ENCODE measurements at regions not wholly inside any gene's neighbourhood (a gene's known extent, or its start where the extent isn't known, plus 50 kb on each side); places are given as distances from the start of the nearest gene placed in this dataset.

- no peak overlapping the region for H3K9ac ChIP-seq (ENCODE audit: low read length)
- no peaks in the 10 kb centered on the region for H3K9me3 Mint-ChIP-seq (ENCODE audit: unreplicated experiment)
- H3K4me2 ChIP-seq (ENCODE audit: low read length): no peak overlapping the region
- H3K36me3 ChIP-seq (ENCODE audit: insufficient read depth, low read length): no peaks in the 10 kb centered on the region
- H3K27me3 Mint-ChIP-seq (ENCODE audit: low read depth, unreplicated experiment): no peaks in the 10 kb centered on the region
- H3K27ac Mint-ChIP-seq (ENCODE audit: unreplicated experiment): no peak overlapping the region
- H3K9me3 ChIP-seq (ENCODE audit: insufficient read depth, low read depth, low read length): no peaks in the 10 kb centered on the region
- no peaks in the 10 kb centered on the region for H3K4me1 Mint-ChIP-seq (ENCODE audit: low read depth, unreplicated experiment)
- H3K4me3 Mint-ChIP-seq (ENCODE audit: unreplicated experiment): no peak overlapping the region
- no peak overlapping the region for H3K4me3 ChIP-seq (ENCODE audit: insufficient read depth, low read depth, low read length)
- FAIRE-seq (no peak), DNase-seq (ENCODE audit: low read depth) (no peak)
- no peak for TF ChIP-seq CTCF (IDR thresholded peaks at IDR 0.05; ENCODE audit: insufficient read depth, low read depth, low read length)
- TF ChIP-seq EZH2 (IDR thresholded peaks at IDR 0.05; ENCODE audit: insufficient read depth, low read length): no peak
- H3K36me3 Mint-ChIP-seq (ENCODE audit: low read depth, unreplicated experiment): no peaks in the 10 kb centered on the region
- no peaks in the 10 kb centered on the region for H3K79me2 ChIP-seq (ENCODE audit: insufficient read depth, low read length)
- no peak overlapping the region for H3K27ac ChIP-seq (ENCODE audit: low read depth, low read length)
- H3K4me1 ChIP-seq (ENCODE audit: insufficient read depth, low read length): no peaks in the 10 kb centered on the region
- no peaks in the 10 kb centered on the region for H3K27me3 ChIP-seq (ENCODE audit: insufficient read depth, low read length)
- no peak overlapping the region for H2AFZ ChIP-seq (ENCODE audit: low read depth, low read length)
- H4K20me1 ChIP-seq (ENCODE audit: insufficient read depth, low read length): no peaks in the 10 kb centered on the region
Measured at GRCh38 chr6:126127659-126128058, 141.3 kb downstream of the TRMT11 start.

GRCh38 chr6:126131246-126131645 is 144.9 kb downstream of the TRMT11 start:
- Histone ChIP-seq H3K4me3 (ENCODE audit: insufficient read depth, low read depth, low read length) (no peak overlapping the region), H2AFZ (ENCODE audit: low read depth, low read length) (no peak overlapping the region), H3K4me2 (ENCODE audit: low read length) (no peak overlapping the region), H3K9ac (ENCODE audit: low read length) (no peak overlapping the region), H3K4me1 (ENCODE audit: insufficient read depth, low read length) (no peaks in the 10 kb centered on the region), H3K79me2 (ENCODE audit: insufficient read depth, low read length) (no peaks in the 10 kb centered on the region), H3K27me3 (ENCODE audit: insufficient read depth, low read length) (no peaks in the 10 kb centered on the region), H3K9me3 (ENCODE audit: insufficient read depth, low read depth, low read length) (no peaks in the 10 kb centered on the region), H3K36me3 (ENCODE audit: insufficient read depth, low read length) (no peaks in the 10 kb centered on the region), H3K27ac (ENCODE audit: low read depth, low read length) (no peak overlapping the region), H4K20me1 (ENCODE audit: insufficient read depth, low read length) (no peaks in the 10 kb centered on the region)
- Mint-ChIP-seq H3K4me1 (ENCODE audit: low read depth, unreplicated experiment) (no peaks in the 10 kb centered on the region), H3K27me3 (ENCODE audit: low read depth, unreplicated experiment) (no peaks in the 10 kb centered on the region), H3K4me3 (ENCODE audit: unreplicated experiment) (no peak overlapping the region), H3K9me3 (ENCODE audit: unreplicated experiment) (no peaks in the 10 kb centered on the region), H3K36me3 (ENCODE audit: low read depth, unreplicated experiment) (no peaks in the 10 kb centered on the region), H3K27ac (ENCODE audit: unreplicated experiment) (no peak overlapping the region)
- DNase-seq (ENCODE audit: low read depth) (no peak), FAIRE-seq (no peak)
- no peak for TF ChIP-seq EZH2 (IDR thresholded peaks at IDR 0.05; ENCODE audit: insufficient read depth, low read length)
- no peak for TF ChIP-seq CTCF (IDR thresholded peaks at IDR 0.05; ENCODE audit: insufficient read depth, low read depth, low read length)

GRCh38 chr6:126133984-126134383 is 147.6 kb downstream of the TRMT11 start:
- H3K27ac Mint-ChIP-seq (ENCODE audit: unreplicated experiment): no peak overlapping the region
- no peak overlapping the region for H3K9ac ChIP-seq (ENCODE audit: low read length)
- no peak for DNase-seq (ENCODE audit: low read depth)
- no peaks in the 10 kb centered on the region for H3K36me3 Mint-ChIP-seq (ENCODE audit: low read depth, unreplicated experiment)
- no peak overlapping the region for H2AFZ ChIP-seq (ENCODE audit: low read depth, low read length)
- H3K9me3 ChIP-seq (ENCODE audit: insufficient read depth, low read depth, low read length): no peaks in the 10 kb centered on the region
- peaks cover 2% of the 10 kb centered on the region for H3K9me3 Mint-ChIP-seq (ENCODE audit: unreplicated experiment)
- no peaks in the 10 kb centered on the region for H3K79me2 ChIP-seq (ENCODE audit: insufficient read depth, low read length)
- no peak overlapping the region for H3K4me3 Mint-ChIP-seq (ENCODE audit: unreplicated experiment)
- no peaks in the 10 kb centered on the region for H4K20me1 ChIP-seq (ENCODE audit: insufficient read depth, low read length)
- no peaks in the 10 kb centered on the region for H3K4me1 Mint-ChIP-seq (ENCODE audit: low read depth, unreplicated experiment)
- no peak for FAIRE-seq
- H3K4me1 ChIP-seq (ENCODE audit: insufficient read depth, low read length): no peaks in the 10 kb centered on the region
- H3K27me3 Mint-ChIP-seq (ENCODE audit: low read depth, unreplicated experiment): no peaks in the 10 kb centered on the region
- H3K36me3 ChIP-seq (ENCODE audit: insufficient read depth, low read length): no peaks in the 10 kb centered on the region
- TF ChIP-seq EZH2 (IDR thresholded peaks at IDR 0.05; ENCODE audit: insufficient read depth, low read length): no peak
- no peak for TF ChIP-seq CTCF (IDR thresholded peaks at IDR 0.05; ENCODE audit: insufficient read depth, low read depth, low read length)
- no peak overlapping the region for H3K4me2 ChIP-seq (ENCODE audit: low read length)
- H3K4me3 ChIP-seq (ENCODE audit: insufficient read depth, low read depth, low read length): no peak overlapping the region
- H3K27ac ChIP-seq (ENCODE audit: low read depth, low read length): no peak overlapping the region
- H3K27me3 ChIP-seq (ENCODE audit: insufficient read depth, low read length): no peaks in the 10 kb centered on the region
